Endothelial cell of umbilical vein (primary cell): ENCODE measurements at regions not wholly inside any gene's neighbourhood (a gene's known extent, or its start where the extent isn't known, plus 50 kb on each side); places are given as distances from the start of the nearest gene placed in this dataset.

ENCODE experiments used
- BruUV-seq: library from RNA; stranded (reverse); fragments of 400-500 nt; replicated peaks from 2 replicates; lab custom pipeline; 2021; lab: Mats Ljungman, UMichigan
- CTCF ChIA-PET: fragments of 300-600, 350-600 bp; sonication (Branson Sonifier 250); formaldehyde crosslinking; loops from one replicate; lab custom pipeline; 2021; ENCODE audit warnings: antibody characterized with exemption, inconsistent platforms; lab: Charles Lee
- POLR2A ChIA-PET: fragments of 300-600, 350-600 bp; sonication (Branson Sonifier 250); formaldehyde crosslinking; loops from one replicate; lab custom pipeline; 2021; ENCODE audit warnings: antibody characterized with exemption, inconsistent platforms; lab: Charles Lee
- DNase-seq: peaks from one replicate; pipeline ENCODE4 v3.0.0-alpha.2; 2011; ENCODE audit warnings: low read depth, low spot score
- FAIRE-seq: peaks from 2 replicates; lab custom pipeline; 2011; peaks lifted over from hg19 to GRCh38; lab: Jason Lieb, UNC
- H2AFZ ChIP-seq: 2 replicates; pipeline ENCODE4 v1.6.0; 2012; ENCODE audit warnings: low read depth, low read length, control low read depth, inconsistent platforms
- H3K27ac ChIP-seq: 2 replicates; pipeline ENCODE4 v1.5.1; 2011; ENCODE audit warnings: low read depth, mild to moderate bottlenecking, control low read depth, low read length, moderate library complexity; ENCODE audit not compliant: insufficient read depth
- H3K27me3 ChIP-seq, 2 experiments: 2 replicates each; pipeline versions ENCODE4 v1.6.0 to v1.6.1; 2011; ENCODE audit warnings: low read length in 2 of 2, mixed read lengths in 1 of 2; ENCODE audit not compliant: control insufficient read depth in 2 of 2, insufficient read depth in 2 of 2
- H3K36me3 ChIP-seq, 2 experiments: 2 replicates in 1 of 2; 3 replicates in 1 of 2; pipeline ENCODE4 v1.5.1; 2011; ENCODE audit warnings: low read length in 2 of 2, mild to moderate bottlenecking in 1 of 2, moderate library complexity in 1 of 2; ENCODE audit not compliant: control insufficient read depth in 2 of 2, insufficient read depth in 2 of 2; ENCODE audit errors: extremely low read depth in 1 of 2
- H3K4me1 ChIP-seq: 3 replicates; pipeline ENCODE4 v1.5.1; 2011; ENCODE audit warnings: mild to moderate bottlenecking, low read length; ENCODE audit not compliant: control insufficient read depth, insufficient read depth; ENCODE audit errors: extremely low read depth
- H3K4me2 ChIP-seq: 2 replicates; pipeline ENCODE4 v1.6.1; 2011; ENCODE audit warnings: low read length, control low read depth, mixed read lengths; ENCODE audit not compliant: insufficient read depth
- H3K4me3 ChIP-seq, 3 experiments: fragments of 200-600 bp in 1 of 3; sonication (generic), shearing (Covaris generic) in 1 of 3; replicated peaks in 1 of 3; 2 replicates each; pipeline ENCODE4 v1.5.1; 2011 to 2016; ENCODE audit warnings: control low read depth in 3 of 3, low read length in 3 of 3, mild to moderate bottlenecking in 2 of 3, inconsistent platforms in 1 of 3, low read depth in 1 of 3, moderate library complexity in 1 of 3; ENCODE audit not compliant: insufficient read depth in 1 of 3
- H3K79me2 ChIP-seq: 2 replicates; pipeline ENCODE4 v1.6.0; 2012; ENCODE audit warnings: low read length, inconsistent platforms; ENCODE audit not compliant: control insufficient read depth, insufficient read depth
- H3K9ac ChIP-seq: replicated peaks from 2 replicates; pipeline ENCODE3; 2011; ENCODE audit warnings: low read length, control low read depth; ENCODE audit not compliant: insufficient read depth; ENCODE audit errors: extremely low read depth
- H3K9me1 ChIP-seq: replicated peaks from 3 replicates; pipeline ENCODE4 v1.6.0; 2011; ENCODE audit warnings: mild to moderate bottlenecking, low read length; ENCODE audit not compliant: control insufficient read depth, insufficient read depth; ENCODE audit errors: extremely low read depth
- H3K9me3 ChIP-seq: replicated peaks from 2 replicates; pipeline ENCODE4 v1.5.1; 2012; ENCODE audit warnings: low read length, inconsistent platforms; ENCODE audit not compliant: control insufficient read depth, insufficient read depth
- H4K20me1 ChIP-seq: replicated peaks from 2 replicates; pipeline ENCODE3; 2011; ENCODE audit warnings: mild to moderate bottlenecking, low read length; ENCODE audit not compliant: control insufficient read depth, insufficient read depth; ENCODE audit errors: extremely low read depth
- CTCF ChIP-seq, 2 donors: IDR thresholded peaks; 1 replicate in 1 of 2; 2 replicates in 1 of 2; pipeline ENCODE4 v1.5.1; 2011; ENCODE audit warnings: low read length in 2 of 2, mild to moderate bottlenecking in 2 of 2, moderate library complexity in 2 of 2, control low read depth in 1 of 2, inconsistent platforms in 1 of 2, low read depth in 1 of 2; ENCODE audit not compliant: insufficient read depth in 1 of 2; ENCODE audit errors: extremely low read depth in 1 of 2
- EZH2 ChIP-seq: IDR thresholded peaks from 2 replicates; pipeline ENCODE4 v1.6.1; 2012; ENCODE audit warnings: borderline replicate concordance, low read depth, mild to moderate bottlenecking, moderate library complexity, low read length, inconsistent platforms; ENCODE audit not compliant: severe bottlenecking
- FOS ChIP-seq: IDR thresholded peaks from 2 replicates; pipeline ENCODE4 v1.6.1; 2011; ENCODE audit warnings: mild to moderate bottlenecking, low read length, moderate library complexity, borderline replicate concordance; ENCODE audit not compliant: insufficient read depth
- GATA2 ChIP-seq: IDR thresholded peaks from 2 replicates; pipeline ENCODE4 v1.7.0; 2011; ENCODE audit warnings: low read depth, mild to moderate bottlenecking, moderate library complexity, mixed read lengths, low read length; ENCODE audit not compliant: insufficient read length, insufficient read depth
- JUN ChIP-seq: IDR thresholded peaks from 2 replicates; pipeline ENCODE4 v1.6.1; 2011; ENCODE audit warnings: borderline replicate concordance, low read depth; ENCODE audit not compliant: insufficient read length, insufficient read depth
- MYC ChIP-seq: IDR thresholded peaks from one replicate; pipeline ENCODE4 v1.6.1; 2011; ENCODE audit warnings: mild to moderate bottlenecking, low read depth, low read length
- POLR2A ChIP-seq: IDR thresholded peaks from 2 replicates; pipeline ENCODE4 v1.6.1; 2012; ENCODE audit warnings: low read depth, mild to moderate bottlenecking, control low read depth, low read length
- POLR2AphosphoS5 ChIP-seq: IDR thresholded peaks from 2 replicates; pipeline ENCODE4 v1.6.1; 2012; ENCODE audit warnings: low read depth, mild to moderate bottlenecking, control low read depth, low read length, moderate library complexity; ENCODE audit not compliant: insufficient read depth
- dilution Hi-C: fragments of 300-500 bp; cut with MboI; formaldehyde crosslinking; loops from one replicate; pipeline ENCODE4 v1.15.0; 2019; ENCODE audit warnings: low sequenced_read_pairs; ENCODE audit not compliant: extremely low pct_ligation_motif_present
- intact Hi-C: fragments of 100-400 bp; cut with micrococcal nuclease; formaldehyde crosslinking; loops from one replicate; pipeline ENCODE4 v1.10.0; 2022
- TF ChIP-seq, protein P1 (sequence below): IDR thresholded peaks from 2 replicates; pipeline ENCODE4 v1.6.1; 2011; ENCODE audit not compliant: insufficient read depth, insufficient read length

DNA sequence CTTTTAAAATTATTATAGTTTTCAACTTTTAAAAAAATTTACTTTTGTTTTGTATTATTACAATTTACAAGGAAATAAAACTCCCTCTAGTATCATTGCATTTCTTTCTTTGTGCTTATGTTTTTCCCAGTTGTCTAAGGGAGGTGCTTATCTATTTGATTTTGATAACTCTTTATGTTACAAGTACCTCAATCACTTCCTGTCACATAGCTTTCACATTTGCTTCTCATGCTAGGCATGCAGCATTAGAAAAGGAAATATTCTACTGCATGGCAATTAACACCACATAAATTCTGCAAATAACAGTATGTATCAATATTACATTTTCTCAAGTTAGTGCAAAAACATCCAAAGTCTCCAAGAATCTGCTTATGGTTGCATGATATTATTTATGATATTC lies 180.3 kb upstream of the HS3ST1 start:
- Histone ChIP-seq H4K20me1 (no peaks in the 10 kb centered on the region), H3K27me3 (no peaks in the 10 kb centered on the region), H3K4me2 (no peak overlapping the region), H3K79me2 (no peaks in the 10 kb centered on the region), H3K4me3 (no peak overlapping the region), H3K9me3 (no peaks in the 10 kb centered on the region), H2AFZ (no peak overlapping the region), H3K27ac (no peak overlapping the region), H3K36me3 (no peaks in the 10 kb centered on the region), H3K9ac (no peak overlapping the region), H3K4me1 (peaks cover 9% of the 10 kb centered on the region), H3K9me1 (no peaks in the 10 kb centered on the region)
- ChIA-PET POLR2A (no interaction called here), CTCF (no interaction called here)
- TF ChIP-seq JUN (no peak), GATA2 (no peak)
- FAIRE-seq = no peak
- BruUV-seq = no TSS peak
- dilution Hi-C loops (no loop called here), intact Hi-C loops (no loop called here)
- no peak for DNase-seq

DNA sequence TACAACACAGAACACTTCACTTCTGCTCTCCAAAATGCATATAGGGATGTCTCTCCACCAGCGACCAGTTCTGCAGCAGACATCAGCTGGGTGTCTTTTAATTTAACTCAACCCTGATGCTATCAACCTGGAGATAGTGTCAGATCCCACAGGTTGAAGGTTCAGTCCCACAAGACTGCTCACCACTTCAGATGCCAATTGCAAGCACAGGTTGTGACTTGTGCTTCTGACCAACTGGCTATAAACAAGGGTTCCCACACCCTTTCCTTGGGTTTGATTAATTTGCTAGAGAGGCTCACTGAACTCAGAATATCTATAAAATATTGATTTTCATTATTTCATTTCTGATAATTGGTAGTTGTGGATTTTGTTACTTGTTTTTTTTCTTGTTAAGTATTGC lies 177.4 kb upstream of the HS3ST1 start:
- no peaks in the 10 kb centered on the region for H3K9me3 ChIP-seq
- dilution Hi-C loops (no loop called here), intact Hi-C loops (no loop called here)
- H3K27ac ChIP-seq = no peak overlapping the region
- TF ChIP-seq POLR2A = no peak
- no peak for TF ChIP-seq CTCF (IDR thresholded peaks at IDR 0.05; ENCODE audit: extremely low read depth in 1 of 2, insufficient read depth in 1 of 2, low read depth in 1 of 2, low read length in 2 of 2)
- TF ChIP-seq EZH2 = no peak
- TF ChIP-seq, protein P1, sequence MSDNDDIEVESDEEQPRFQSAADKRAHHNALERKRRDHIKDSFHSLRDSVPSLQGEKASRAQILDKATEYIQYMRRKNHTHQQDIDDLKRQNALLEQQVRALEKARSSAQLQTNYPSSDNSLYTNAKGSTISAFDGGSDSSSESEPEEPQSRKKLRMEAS = no peak
- TF ChIP-seq MYC = no peak
- TF ChIP-seq FOS = no peak
- TF ChIP-seq JUN = no peak
- TF ChIP-seq POLR2AphosphoS5 = no peak
- TF ChIP-seq GATA2 = no peak
- H2AFZ ChIP-seq = no peak overlapping the region
- no peak overlapping the region for H3K4me2 ChIP-seq
- H3K36me3 ChIP-seq = no peaks in the 10 kb centered on the region
- H4K20me1 ChIP-seq = no peaks in the 10 kb centered on the region
- no peaks in the 10 kb centered on the region for H3K79me2 ChIP-seq
- no TSS peak for BruUV-seq
- DNase-seq (no peak), FAIRE-seq (no peak)
- H3K4me1 ChIP-seq = peaks cover 3% of the 10 kb centered on the region
- POLR2A ChIA-PET = no interaction called here
- H3K9me1 ChIP-seq = no peaks in the 10 kb centered on the region
- CTCF ChIA-PET = interaction anchor here (0.9 to 1.6 kb wide), 3 partner anchors 18 to 134 kb away, joined by 3 to 5 read pairs (median 4); no protein-coding TSS in a partner anchor
- no peaks in the 10 kb centered on the region for H3K27me3 ChIP-seq
- H3K4me3 ChIP-seq = no peak overlapping the region
- H3K9ac ChIP-seq = no peak overlapping the region
